Osteocyte (in vitro differentiated cells): ENCODE measurements at regions not wholly inside any gene's neighbourhood (a gene's known extent, or its start where the extent isn't known, plus 50 kb on each side); places are given as distances from the start of the nearest gene placed in this dataset.

Source experiments
- DNase-seq: peaks from one replicate; pipeline ENCODE4 v3.0.0; 2021; ENCODE audit warnings: mixed read lengths; ENCODE audit not compliant: unreplicated experiment; ENCODE audit errors: extremely low spot score
- H3K27ac Mint-ChIP-seq: one replicate; pipeline ENCODE4 v1.8.0; 2021; ENCODE audit warnings: mild to moderate bottlenecking, mixed read lengths; ENCODE audit not compliant: unreplicated experiment
- H3K27me3 Mint-ChIP-seq: one replicate; pipeline ENCODE4 v1.8.0; 2021; ENCODE audit warnings: mixed read lengths; ENCODE audit not compliant: unreplicated experiment
- H3K36me3 Mint-ChIP-seq: one replicate; pipeline ENCODE4 v1.8.0; 2021; ENCODE audit warnings: mixed read lengths; ENCODE audit not compliant: unreplicated experiment
- H3K4me1 Mint-ChIP-seq: one replicate; pipeline ENCODE4 v1.8.0; 2021; ENCODE audit warnings: mixed read lengths; ENCODE audit not compliant: unreplicated experiment
- H3K4me3 Mint-ChIP-seq: one replicate; pipeline ENCODE4 v1.8.0; 2021; ENCODE audit warnings: mild to moderate bottlenecking, moderate library complexity, mixed read lengths; ENCODE audit not compliant: unreplicated experiment
- H3K9me3 Mint-ChIP-seq: one replicate; pipeline ENCODE4 v1.8.0; 2021; ENCODE audit warnings: mixed read lengths; ENCODE audit not compliant: unreplicated experiment
- TF ChIP-seq, protein P1 (sequence below): fragments of 200-600 bp; sonication (generic); IDR thresholded peaks from 2 replicates; pipeline ENCODE4 v1.5.0; 2021; ENCODE audit warnings: antibody characterized with exemption, mild to moderate bottlenecking, moderate library complexity

DNA sequence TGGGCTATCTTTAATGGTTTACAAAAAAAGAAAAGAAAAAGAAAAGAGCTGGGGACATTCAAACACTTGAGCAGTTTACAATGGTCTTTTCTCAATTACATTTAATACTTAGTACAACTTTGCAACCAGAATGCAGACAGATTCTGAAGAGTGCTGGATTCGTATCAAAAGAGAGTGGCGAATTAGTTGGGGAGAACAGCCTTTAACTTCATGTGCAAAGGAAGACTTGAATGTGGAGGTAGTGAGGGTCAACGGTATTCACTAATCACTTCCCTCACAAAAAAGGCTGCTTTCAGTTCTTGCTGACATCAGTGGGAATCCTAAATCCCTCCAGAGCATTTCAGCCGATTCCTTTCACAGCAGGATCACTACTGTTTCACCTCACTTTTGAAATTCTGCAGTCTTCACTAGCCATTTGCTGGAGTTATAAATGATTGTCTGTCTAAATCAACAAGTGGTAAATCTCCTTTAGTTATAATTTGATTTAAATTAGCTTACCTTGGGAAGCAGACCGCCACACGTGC lies 323.0 kb upstream of the SEMA6D start:
- no peak overlapping the region for H3K4me3 Mint-ChIP-seq
- H3K27ac Mint-ChIP-seq = no peak overlapping the region
- TF ChIP-seq, protein P1, sequence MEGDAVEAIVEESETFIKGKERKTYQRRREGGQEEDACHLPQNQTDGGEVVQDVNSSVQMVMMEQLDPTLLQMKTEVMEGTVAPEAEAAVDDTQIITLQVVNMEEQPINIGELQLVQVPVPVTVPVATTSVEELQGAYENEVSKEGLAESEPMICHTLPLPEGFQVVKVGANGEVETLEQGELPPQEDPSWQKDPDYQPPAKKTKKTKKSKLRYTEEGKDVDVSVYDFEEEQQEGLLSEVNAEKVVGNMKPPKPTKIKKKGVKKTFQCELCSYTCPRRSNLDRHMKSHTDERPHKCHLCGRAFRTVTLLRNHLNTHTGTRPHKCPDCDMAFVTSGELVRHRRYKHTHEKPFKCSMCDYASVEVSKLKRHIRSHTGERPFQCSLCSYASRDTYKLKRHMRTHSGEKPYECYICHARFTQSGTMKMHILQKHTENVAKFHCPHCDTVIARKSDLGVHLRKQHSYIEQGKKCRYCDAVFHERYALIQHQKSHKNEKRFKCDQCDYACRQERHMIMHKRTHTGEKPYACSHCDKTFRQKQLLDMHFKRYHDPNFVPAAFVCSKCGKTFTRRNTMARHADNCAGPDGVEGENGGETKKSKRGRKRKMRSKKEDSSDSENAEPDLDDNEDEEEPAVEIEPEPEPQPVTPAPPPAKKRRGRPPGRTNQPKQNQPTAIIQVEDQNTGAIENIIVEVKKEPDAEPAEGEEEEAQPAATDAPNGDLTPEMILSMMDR = no peak
- no peaks in the 10 kb centered on the region for H3K36me3 Mint-ChIP-seq
- no peak for DNase-seq
- H3K27me3 Mint-ChIP-seq = peaks cover 12% of the 10 kb centered on the region
- no peaks in the 10 kb centered on the region for H3K4me1 Mint-ChIP-seq
- no peaks in the 10 kb centered on the region for H3K9me3 Mint-ChIP-seq

DNA sequence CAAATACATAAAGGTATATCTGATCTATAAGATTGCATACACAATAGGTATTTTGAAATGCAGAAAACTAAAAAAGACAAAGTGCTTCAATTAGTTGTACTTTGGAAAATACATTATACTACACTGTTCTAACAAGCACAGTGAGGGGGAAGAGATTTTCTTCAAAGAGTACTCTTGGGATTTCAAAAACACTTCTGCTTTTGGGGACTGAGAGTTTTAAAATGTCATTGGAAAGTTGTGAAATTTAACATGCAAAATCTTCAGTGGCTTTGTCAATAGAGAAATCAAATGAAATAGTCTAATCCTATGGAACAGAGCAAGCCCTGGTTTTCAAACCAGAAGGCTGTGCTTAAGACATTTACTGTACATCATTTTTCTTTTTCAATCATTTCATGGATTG lies 322.2 kb upstream of the SEMA6D start:
- H3K27me3 Mint-ChIP-seq = peaks cover 10% of the 10 kb centered on the region
- TF ChIP-seq, protein P1 = no peak
- no peak for DNase-seq
- H3K4me3 Mint-ChIP-seq = no peak overlapping the region
- H3K9me3 Mint-ChIP-seq = no peaks in the 10 kb centered on the region
- H3K27ac Mint-ChIP-seq = no peak overlapping the region
- no peaks in the 10 kb centered on the region for H3K36me3 Mint-ChIP-seq
- no peaks in the 10 kb centered on the region for H3K4me1 Mint-ChIP-seq

DNA sequence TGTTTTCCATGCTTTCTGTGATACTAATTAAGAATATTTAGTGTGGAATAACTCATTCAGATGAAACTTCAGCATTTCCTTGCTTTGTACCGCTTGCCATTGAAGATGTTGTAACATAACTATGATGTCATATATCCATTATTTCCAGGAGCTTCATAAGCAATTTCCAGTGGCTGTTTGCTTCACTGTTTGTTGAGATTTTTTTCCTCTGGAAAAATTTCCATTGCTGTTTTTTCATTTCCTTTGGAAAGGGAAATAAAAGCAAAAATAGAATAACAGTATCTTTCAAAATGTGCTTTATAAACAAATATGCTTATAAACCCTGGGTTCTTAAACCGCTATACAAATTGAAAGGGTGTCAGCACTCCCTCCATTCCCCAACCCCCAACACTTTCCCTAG lies 319.6 kb upstream of the SEMA6D start:
- no peaks in the 10 kb centered on the region for H3K36me3 Mint-ChIP-seq

DNA sequence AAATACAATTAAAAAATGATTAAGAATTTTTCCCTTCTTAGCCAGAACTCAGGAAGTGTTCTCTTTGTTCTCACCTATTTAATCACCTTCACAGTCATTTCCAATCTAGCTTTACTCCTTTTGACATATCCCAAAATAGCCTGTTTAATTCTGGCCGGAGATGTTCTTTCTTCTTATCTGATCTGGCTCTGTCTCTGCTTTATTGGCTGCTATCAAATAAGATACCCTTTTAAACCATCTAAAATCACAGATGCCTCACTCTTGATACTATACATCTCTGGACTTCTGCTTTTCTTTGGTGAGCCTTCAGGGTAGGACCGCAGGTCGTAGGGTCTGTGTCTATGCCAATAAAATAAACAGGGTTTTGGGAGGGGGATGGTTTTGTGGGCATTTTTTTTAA lies 319.2 kb upstream of the SEMA6D start:
- Mint-ChIP-seq H3K4me3 (no peak overlapping the region), H3K36me3 (no peaks in the 10 kb centered on the region), H3K27me3 (peaks cover 9% of the 10 kb centered on the region), H3K9me3 (no peaks in the 10 kb centered on the region), H3K4me1 (no peaks in the 10 kb centered on the region), H3K27ac (no peak overlapping the region)
- DNase-seq = no peak
- TF ChIP-seq, protein P1 = no peak

More for the DNA sequence above, 319.6 kb upstream of the SEMA6D start:
- Mint-ChIP-seq H3K4me1 (no peaks in the 10 kb centered on the region), H3K9me3 (no peaks in the 10 kb centered on the region), H3K4me3 (no peak overlapping the region), H3K27me3 (peaks cover 9% of the 10 kb centered on the region), H3K27ac (no peak overlapping the region)
- TF ChIP-seq, protein P1 = no peak
- DNase-seq = no peak

DNA sequence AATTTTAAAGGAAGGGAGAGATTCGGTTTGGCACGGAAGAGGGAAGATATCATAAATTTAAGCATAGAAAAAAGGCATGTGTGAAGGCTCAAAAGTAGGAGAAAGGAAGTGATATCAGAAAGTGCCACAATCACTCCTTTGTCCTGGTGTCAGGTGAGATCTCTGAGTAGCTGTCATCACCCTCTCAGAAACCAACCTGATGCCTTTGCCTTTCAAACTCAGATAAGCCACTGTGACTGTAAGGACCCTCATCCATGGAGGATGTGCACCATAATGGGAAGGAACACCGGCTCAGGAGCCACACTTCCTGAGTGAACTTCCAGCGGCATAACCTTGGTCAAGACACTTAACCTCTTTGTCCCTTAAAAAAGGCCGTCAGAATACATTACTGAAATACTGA lies 318.7 kb upstream of the SEMA6D start:
- Mint-ChIP-seq H3K27ac (no peak overlapping the region), H3K9me3 (no peaks in the 10 kb centered on the region), H3K4me3 (no peak overlapping the region), H3K36me3 (no peaks in the 10 kb centered on the region), H3K27me3 (peaks cover 14% of the 10 kb centered on the region), H3K4me1 (no peaks in the 10 kb centered on the region)
- TF ChIP-seq, protein P1 = no peak
- DNase-seq = no peak
